Small intestine (tissue), 7 donors: ENCODE measurements at regions not wholly inside any gene's neighbourhood (a gene's known extent, or its start where the extent isn't known, plus 50 kb on each side); places are given as distances from the start of the nearest gene placed in this dataset.
"Not testable (repeated sequence)": the region's sequence is repeated elsewhere in the genome, so short reads cannot be mapped to it uniquely, and the experiment has no call there.

Experiments
- DNase-seq, 2 donors: peaks; one replicate each; pipeline versions ENCODE4 v3.0.0 to v3.0.0-alpha.2; 2013
- FAIRE-seq: peaks from 2 replicates; lab custom pipeline; 2012; peaks lifted over from hg19 to GRCh38; lab: Jason Lieb, UNC
- H3K27ac ChIP-seq, 3 donors: one replicate each; pipeline ENCODE4 v1.5.1; 2013; ENCODE audit warnings: low read length in 2 of 3, mild to moderate bottlenecking in 2 of 3, control low read depth in 1 of 3, inconsistent platforms in 1 of 3, low read depth in 1 of 3, moderate library complexity in 1 of 3
- H3K27me3 ChIP-seq, 3 donors: one replicate each; pipeline ENCODE4 v1.6.1; 2013; ENCODE audit warnings: low read length in 3 of 3, inconsistent platforms in 1 of 3; ENCODE audit not compliant: control insufficient read depth in 3 of 3, insufficient read depth in 3 of 3
- H3K36me3 ChIP-seq, 3 donors: one replicate each; pipeline ENCODE4 v1.6.1; 2013; ENCODE audit warnings: low read length in 3 of 3, inconsistent platforms in 1 of 3, low read depth in 1 of 3, mild to moderate bottlenecking in 1 of 3, moderate library complexity in 1 of 3; ENCODE audit not compliant: control insufficient read depth in 3 of 3, insufficient read depth in 2 of 3
- H3K4me1 ChIP-seq, 3 donors: one replicate each; pipeline ENCODE4 v1.6.1; 2013; ENCODE audit warnings: low read length in 2 of 3, inconsistent platforms in 1 of 3, low read depth in 1 of 3, mild to moderate bottlenecking in 1 of 3, moderate library complexity in 1 of 3; ENCODE audit not compliant: control insufficient read depth in 3 of 3, insufficient read depth in 2 of 3
- H3K4me3 ChIP-seq, 3 donors: one replicate each; pipeline ENCODE4 v1.5.1; 2013; ENCODE audit warnings: low read length in 3 of 3, control low read depth in 1 of 3, inconsistent platforms in 1 of 3, low read depth in 1 of 3, mild to moderate bottlenecking in 1 of 3, moderate library complexity in 1 of 3
- H3K9me3 ChIP-seq, 2 donors: one replicate each; pipeline ENCODE4 v1.6.1; 2013; ENCODE audit warnings: low read depth in 1 of 2, low read length in 1 of 2; ENCODE audit not compliant: control insufficient read depth in 2 of 2, insufficient read depth in 1 of 2
- WGBS, 3 donors: extraction: QIAGEN DNeasy Blood & Tissue Kit; methylation state at CpG; one replicate each; pipeline ENCODE4 v1.1.7; 2013; 5-methylcytosine and 5-hydroxymethylcytosine counted together
- donor health status: healthy with polysubstance abuse.
- donor health status: control.
- donor health status: control.
- donor health status: Bipolar disorder and iron deficiency.
- donor health status: healthy.

GRCh38 chr6:125367036-125367782, 65.4 kb upstream of the HDDC2 start:
- WGBS, 3 donors = 85 to 90% (median 89%) methylated on average over 3 of the region's 3 CpGs
- DNase-seq (no peak), FAIRE-seq (no peak)
- Histone ChIP-seq H3K36me3 (no peaks in the 10 kb centered on the region), H3K4me3 (no peak overlapping the region), H3K27ac (no peak overlapping the region), H3K27me3 (peaks cover 0 to 41% (median 8%) of the 10 kb centered on the region in 3 donors), H3K9me3 (no peaks in the 10 kb centered on the region), H3K4me1 (peaks cover 0 to 6% (median 0%) of the 10 kb centered on the region in 3 donors)

- WGBS, 3 donors = 24 to 58% (median 36%) methylated on average over 8 of the region's 8 CpGs
- no peaks in the 10 kb centered on the region for H3K4me1 ChIP-seq
- no peaks in the 10 kb centered on the region for H3K36me3 ChIP-seq
- no peaks in the 10 kb centered on the region for H3K9me3 ChIP-seq
- no peak for FAIRE-seq
- H3K27ac ChIP-seq = no peak overlapping the region
- peaks cover 0 to 12% (median 0%) of the 10 kb centered on the region in 3 donors for H3K27me3 ChIP-seq
- H3K4me3 ChIP-seq = no peak overlapping the region
- DNase-seq = no peak
Measured at GRCh38 chr6:125370343-125370742, 68.6 kb upstream of the HDDC2 start.

GRCh38 chr6:125375013-125375412, 73.2 kb upstream of the HDDC2 start:
- Histone ChIP-seq H3K4me3 (no peak overlapping the region), H3K4me1 (no peaks in the 10 kb centered on the region), H3K36me3 (no peaks in the 10 kb centered on the region), H3K9me3 (no peaks in the 10 kb centered on the region), H3K27me3 (peaks cover 0 to 3% (median 0%) of the 10 kb centered on the region in 3 donors), H3K27ac (no peak overlapping the region)
- 87 to 95% (median 90%) methylated on average over 2 of the region's 2 CpGs for WGBS, 3 donors
- FAIRE-seq (no peak), DNase-seq (no peak)

GRCh38 chr6:125375821-125376220, 74.1 kb upstream of the HDDC2 start:
- Histone ChIP-seq H3K27me3 (no peaks in the 10 kb centered on the region), H3K36me3 (no peaks in the 10 kb centered on the region), H3K4me1 (no peaks in the 10 kb centered on the region), H3K27ac (no peak overlapping the region), H3K4me3 (no peak overlapping the region), H3K9me3 (no peaks in the 10 kb centered on the region)
- FAIRE-seq (no peak), DNase-seq (no peak)

- DNase-seq = peak in 1 of 2 donors; percentile 10
- H3K4me1 ChIP-seq = no peaks in the 10 kb centered on the region
- no peak overlapping the region for H3K4me3 ChIP-seq
- no peak for FAIRE-seq
- 54 to 66% (median 63%) methylated on average over 5 of the region's 5 CpGs for WGBS, 3 donors
- no peaks in the 10 kb centered on the region for H3K9me3 ChIP-seq
- H3K27me3 ChIP-seq = no peaks in the 10 kb centered on the region
- peak overlapping the region in 2 of 3 donors; percentile 21 to 37 for H3K27ac ChIP-seq
- no peaks in the 10 kb centered on the region for H3K36me3 ChIP-seq
Measured at GRCh38 chr6:125377621-125378020, 75.9 kb upstream of the HDDC2 start.

GRCh38 chr6:125379174-125379573, 77.4 kb upstream of the HDDC2 start:
- no peaks in the 10 kb centered on the region for H3K9me3 ChIP-seq
- DNase-seq = no peak
- FAIRE-seq = no peak
- H3K36me3 ChIP-seq = no peaks in the 10 kb centered on the region
- H3K27ac ChIP-seq = no peak overlapping the region
- H3K4me1 ChIP-seq = no peaks in the 10 kb centered on the region
- no peaks in the 10 kb centered on the region for H3K27me3 ChIP-seq
- WGBS, 3 donors = 61 to 65% (median 63%) methylated on average over 4 of the region's 4 CpGs
- H3K4me3 ChIP-seq = no peak overlapping the region

GRCh38 chr6:125380474-125380873, 78.7 kb upstream of the HDDC2 start:
- no peak overlapping the region for H3K4me3 ChIP-seq
- no peaks in the 10 kb centered on the region for H3K9me3 ChIP-seq
- no peak overlapping the region for H3K27ac ChIP-seq
- FAIRE-seq (no peak), DNase-seq (no peak)
- no peaks in the 10 kb centered on the region for H3K27me3 ChIP-seq
- no peaks in the 10 kb centered on the region for H3K4me1 ChIP-seq
- no peaks in the 10 kb centered on the region for H3K36me3 ChIP-seq
- WGBS, 3 donors = 85 to 87% (median 86%) methylated on average over 5 of the region's 5 CpGs

- 94 to 97% (median 95%) methylated on average over 1 of the region's 1 CpG for WGBS, 3 donors
Measured at GRCh38 chr6:125386337-125386736, 84.6 kb upstream of the HDDC2 start.

GRCh38 chr6:125392682-125393081, 90.9 kb upstream of the HDDC2 start:
- no peaks in the 10 kb centered on the region for H3K4me1 ChIP-seq
- H3K9me3 ChIP-seq = peaks cover 0 to 6% of the 10 kb centered on the region in 2 donors
- FAIRE-seq = no peak
- H3K36me3 ChIP-seq = no peaks in the 10 kb centered on the region
- H3K4me3 ChIP-seq = no peak overlapping the region
- WGBS, 3 donors = 67 to 72% (median 69%) methylated on average over 3 of the region's 3 CpGs
- H3K27ac ChIP-seq = no peak overlapping the region
- H3K27me3 ChIP-seq = no peaks in the 10 kb centered on the region
- DNase-seq = no peak

More at GRCh38 chr6:125386337-125386736, 84.6 kb upstream of the HDDC2 start:
- not testable (repeated sequence) for H3K4me3 ChIP-seq, H3K27me3 ChIP-seq, FAIRE-seq, DNase-seq, H3K36me3 ChIP-seq, H3K4me1 ChIP-seq, H3K27ac ChIP-seq, H3K9me3 ChIP-seq
